ENCODE measurements at regions not wholly inside any gene's neighbourhood (a gene's known extent, or its start where the extent isn't known, plus 50 kb on each side); places are given as distances from the start of the nearest gene placed in this dataset.

- H3K4me3 ChIP-seq (ENCODE audit: low read length), result no peak overlapping the region
- no peak for DNase-seq (ENCODE audit: low read depth)
- TF ChIP-seq CTCF (conservative IDR thresholded peaks at IDR 0.05; ENCODE audit: low read depth, low read length), result no peak
Measured at GRCh38 chr16:56038564-56039098, 152.7 kb upstream of the GNAO1 start.

GRCh38 chr16:56032072-56032471 lies 156.9 kb upstream of the CES5A start:
- TF ChIP-seq CTCF (conservative IDR thresholded peaks at IDR 0.05; ENCODE audit: low read depth, low read length), result no peak
- DNase-seq (ENCODE audit: low read depth), result no peak

GRCh38 chr16:56029026-56029425 lies 153.9 kb upstream of the CES5A start:
- DNase-seq (ENCODE audit: low read depth), result no peak
- no peak for TF ChIP-seq CTCF (conservative IDR thresholded peaks at IDR 0.05; ENCODE audit: low read depth, low read length)

More at GRCh38 chr16:56032072-56032471, 156.9 kb upstream of the CES5A start:
- H3K4me3 ChIP-seq (ENCODE audit: low read length), result no peak overlapping the region

GRCh38 chr16:56022818-56023217 lies 147.6 kb upstream of the CES5A start:
- no peak for TF ChIP-seq CTCF (conservative IDR thresholded peaks at IDR 0.05; ENCODE audit: low read depth, low read length)
- no peak overlapping the region for H3K4me3 ChIP-seq (ENCODE audit: low read length)
- DNase-seq (ENCODE audit: low read depth), result no peak

More at GRCh38 chr16:56029026-56029425, 153.9 kb upstream of the CES5A start:
- no peak overlapping the region for H3K4me3 ChIP-seq (ENCODE audit: low read length)

- DNase-seq (ENCODE audit: low read depth), result no peak
- no peak overlapping the region for H3K4me3 ChIP-seq (ENCODE audit: low read length)
- TF ChIP-seq CTCF (conservative IDR thresholded peaks at IDR 0.05; ENCODE audit: low read depth, low read length), result no peak
Measured at GRCh38 chr16:56019274-56019673, 144.1 kb upstream of the CES5A start.

- TF ChIP-seq CTCF (conservative IDR thresholded peaks at IDR 0.05; ENCODE audit: low read depth, low read length), result no peak
- DNase-seq (ENCODE audit: low read depth), result no peak
- H3K4me3 ChIP-seq (ENCODE audit: low read length), result no peak overlapping the region
Measured at GRCh38 chr16:56013962-56014552, 138.9 kb upstream of the CES5A start.

GRCh38 chr16:56012482-56012811 lies 137.3 kb upstream of the CES5A start:
- DNase-seq (ENCODE audit: low read depth), result no peak
- no peak for TF ChIP-seq CTCF (conservative IDR thresholded peaks at IDR 0.05; ENCODE audit: low read depth, low read length)
- no peak overlapping the region for H3K4me3 ChIP-seq (ENCODE audit: low read length)

Data from retinal pigment epithelial cell (primary cell).